Calu3 (cell line): ENCODE measurements at regions not wholly inside any gene's neighbourhood (a gene's known extent, or its start where the extent isn't known, plus 50 kb on each side); places are given as distances from the start of the nearest gene placed in this dataset.

Experiments used
- BruUV-seq: library from RNA; stranded (reverse); fragments of 400-500 nt; replicated peaks from 2 replicates; lab custom pipeline; 2021; lab: Mats Ljungman, UMichigan
- CTCF ChIA-PET: fragments of 300-600 bp; sonication (Branson Sonifier 250); formaldehyde crosslinking; loops from one replicate; lab custom pipeline; 2022; ENCODE audit warnings: antibody characterized with exemption; lab: Charles Lee
- DNase-seq: peaks from one replicate; pipeline ENCODE4 v3.0.0; 2022
- H3K27ac Mint-ChIP-seq: one replicate; pipeline ENCODE4 v1.8.0; 2022; ENCODE audit warnings: mixed read lengths; ENCODE audit not compliant: unreplicated experiment
- H3K27me3 Mint-ChIP-seq: one replicate; pipeline ENCODE4 v1.8.0; 2022; ENCODE audit warnings: mixed read lengths; ENCODE audit not compliant: unreplicated experiment
- H3K36me3 Mint-ChIP-seq: one replicate; pipeline ENCODE4 v1.8.0; 2022; ENCODE audit warnings: mild to moderate bottlenecking, moderate library complexity, mixed read lengths; ENCODE audit not compliant: insufficient read depth, unreplicated experiment
- H3K4me1 Mint-ChIP-seq: one replicate; pipeline ENCODE4 v1.8.0; 2022; ENCODE audit warnings: mild to moderate bottlenecking, low read depth, mixed read lengths; ENCODE audit not compliant: unreplicated experiment
- H3K4me3 Mint-ChIP-seq: one replicate; pipeline ENCODE4 v1.8.0; 2022; ENCODE audit warnings: mild to moderate bottlenecking, low read depth, moderate library complexity, mixed read lengths; ENCODE audit not compliant: unreplicated experiment
- H3K9me3 Mint-ChIP-seq: one replicate; pipeline ENCODE4 v1.8.0; 2022; ENCODE audit warnings: low read depth, mixed read lengths; ENCODE audit not compliant: unreplicated experiment
- CTCF ChIP-seq: fragments of 200-600 bp; IDR thresholded peaks from one replicate; pipeline ENCODE4 v1.8.0; 2022; ENCODE audit warnings: antibody characterized with exemption; ENCODE audit not compliant: unreplicated experiment
- intact Hi-C: fragments of 100-400 bp; cut with micrococcal nuclease; formaldehyde crosslinking; loops from one replicate; pipeline ENCODE4 v1.10.0; 2022; ENCODE audit not compliant: unreplicated experiment

GRCh38 chr3:106341087-106341486 is 472.3 kb upstream of the CBLB start:
- Mint-ChIP-seq H3K27me3 (no peaks in the 10 kb centered on the region), H3K27ac (no peak overlapping the region), H3K4me3 (no peak overlapping the region), H3K36me3 (no peaks in the 10 kb centered on the region), H3K4me1 (peaks cover 8% of the 10 kb centered on the region), H3K9me3 (no peaks in the 10 kb centered on the region)
- BruUV-seq: no TSS peak
- CTCF ChIA-PET: no interaction called here
- intact Hi-C loops: no loop called here
- no peak for DNase-seq
- no peak for TF ChIP-seq CTCF

DNA sequence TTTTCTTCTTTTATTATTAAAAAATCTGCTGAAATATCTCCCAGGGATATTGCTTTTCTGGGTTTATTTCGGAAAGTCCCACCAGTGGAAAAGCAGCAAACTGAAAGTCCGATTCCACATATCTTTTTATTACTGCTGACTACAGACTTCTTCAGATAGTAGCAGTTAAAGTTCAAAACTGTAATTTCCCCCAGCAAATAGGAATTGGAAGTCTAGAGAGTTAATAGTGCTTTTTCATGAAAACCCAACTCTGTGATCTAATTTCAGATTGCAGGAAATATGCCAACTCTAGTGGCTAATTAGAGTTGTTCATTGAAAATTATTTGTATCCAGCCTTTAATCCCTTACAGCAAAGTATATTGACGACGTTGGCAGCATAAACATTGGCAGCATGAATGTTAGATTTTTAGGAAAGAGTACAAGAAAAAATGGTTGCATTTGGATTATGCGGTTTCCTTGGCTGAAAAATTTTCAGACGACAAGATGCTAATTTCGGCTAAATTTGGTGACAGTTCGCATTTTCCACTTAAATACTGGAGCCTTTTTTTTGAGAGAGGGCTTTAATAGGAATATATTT is 472.9 kb upstream of the CBLB start:
- H3K27me3 Mint-ChIP-seq: no peaks in the 10 kb centered on the region

DNA sequence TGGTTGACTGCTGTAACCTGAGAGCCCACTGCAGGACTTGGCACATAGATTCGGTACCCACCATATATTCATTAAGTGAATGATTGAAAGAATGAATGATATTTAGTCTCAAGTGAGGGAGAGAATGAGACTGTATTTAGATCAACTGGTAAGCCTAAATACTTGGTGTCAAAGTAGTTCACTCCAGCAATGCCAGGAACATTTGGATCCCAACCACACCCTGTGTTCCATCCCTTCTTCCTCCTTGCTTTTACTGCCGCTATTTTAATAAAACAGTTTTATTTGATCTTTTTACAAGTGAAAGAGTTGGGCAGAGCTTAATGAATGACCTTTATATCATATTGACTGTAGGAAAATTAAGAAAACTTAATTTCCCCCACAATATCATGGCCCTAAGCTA is 473.6 kb upstream of the CBLB start:
- H3K36me3 Mint-ChIP-seq: no peaks in the 10 kb centered on the region
- no peak for DNase-seq
- intact Hi-C loops: no loop called here
- H3K27me3 Mint-ChIP-seq: no peaks in the 10 kb centered on the region
- TF ChIP-seq CTCF: no peak
- CTCF ChIA-PET: no interaction called here
- no TSS peak for BruUV-seq
- H3K4me3 Mint-ChIP-seq: no peak overlapping the region
- no peak overlapping the region for H3K27ac Mint-ChIP-seq
- H3K9me3 Mint-ChIP-seq: no peaks in the 10 kb centered on the region
- no peaks in the 10 kb centered on the region for H3K4me1 Mint-ChIP-seq

More for the DNA sequence above, 472.9 kb upstream of the CBLB start:
- H3K9me3 Mint-ChIP-seq: no peaks in the 10 kb centered on the region
- CTCF ChIA-PET: no interaction called here
- no peak for TF ChIP-seq CTCF
- H3K4me3 Mint-ChIP-seq: no peak overlapping the region
- H3K27ac Mint-ChIP-seq: no peak overlapping the region
- no peaks in the 10 kb centered on the region for H3K36me3 Mint-ChIP-seq
- DNase-seq: no peak
- BruUV-seq: no TSS peak
- intact Hi-C loops: no loop called here
- H3K4me1 Mint-ChIP-seq: peaks cover 3% of the 10 kb centered on the region

GRCh38 chr3:106343811-106344210 is 475.0 kb upstream of the CBLB start:
- intact Hi-C loops: no loop called here
- Mint-ChIP-seq H3K9me3 (no peaks in the 10 kb centered on the region), H3K36me3 (no peaks in the 10 kb centered on the region), H3K4me3 (no peak overlapping the region), H3K27me3 (no peaks in the 10 kb centered on the region), H3K4me1 (no peaks in the 10 kb centered on the region), H3K27ac (no peak overlapping the region)
- no peak for TF ChIP-seq CTCF
- CTCF ChIA-PET: interaction anchor here (0.6 kb wide), 2 partner anchors 9 to 444 kb away, joined by 3 to 4 read pairs; no protein-coding TSS in a partner anchor
- BruUV-seq: no TSS peak
- no peak for DNase-seq
